ENCODE measurements at regions not wholly inside any gene's neighbourhood (a gene's known extent, or its start where the extent isn't known, plus 50 kb on each side); places are given as distances from the start of the nearest gene placed in this dataset.

- H3K9me3 ChIP-seq, result no peaks in the 10 kb centered on the region
- no peaks in the 10 kb centered on the region for H3K36me3 ChIP-seq
- TF ChIP-seq CTCF (IDR thresholded peaks at IDR 0.05; ENCODE audit: low read depth, low read length), result no peak
- 0 out of 2 replicates have a peak, but pooled peaks cover 3% of the 10 kb centered on the region for H3K27me3 ChIP-seq
- no peak overlapping the region for H3K4me3 ChIP-seq (ENCODE audit: low read depth, low read length)
- DNase-seq, result no peak
- peaks cover 4% of the 10 kb centered on the region; the same call in 1 of the 2 replicates for H3K4me1 ChIP-seq
Measured at GRCh38 chr11:11782532-11783110, 59.2 kb upstream of the USP47 start.

- Histone ChIP-seq H3K9me3 (no peaks in the 10 kb centered on the region), H3K27me3 (0 out of 2 replicates have a peak, but pooled peaks cover 3% of the 10 kb centered on the region), H3K4me3 (ENCODE audit: low read depth, low read length) (no peak overlapping the region), H3K36me3 (no peaks in the 10 kb centered on the region), H3K4me1 (no peaks in the 10 kb centered on the region)
- TF ChIP-seq CTCF (IDR thresholded peaks at IDR 0.05; ENCODE audit: low read depth, low read length), result no peak
- no peak for DNase-seq
Measured at GRCh38 chr11:11780858-11781257, 60.9 kb upstream of the USP47 start.

- Histone ChIP-seq H3K27me3 (0 out of 2 replicates have a peak, but pooled peaks cover 3% of the 10 kb centered on the region), H3K4me3 (ENCODE audit: low read depth, low read length) (no peak overlapping the region), H3K36me3 (no peaks in the 10 kb centered on the region), H3K9me3 (no peaks in the 10 kb centered on the region), H3K4me1 (no peaks in the 10 kb centered on the region)
- DNase-seq, result no peak
- TF ChIP-seq CTCF (IDR thresholded peaks at IDR 0.05; ENCODE audit: low read depth, low read length), result no peak
Measured at GRCh38 chr11:11779975-11780374, 61.8 kb upstream of the USP47 start.

- H3K4me1 ChIP-seq, result no peaks in the 10 kb centered on the region
- H3K36me3 ChIP-seq, result no peaks in the 10 kb centered on the region
- 0 out of 2 replicates have a peak, but pooled peaks cover 3% of the 10 kb centered on the region for H3K27me3 ChIP-seq
- no peak for TF ChIP-seq CTCF (IDR thresholded peaks at IDR 0.05; ENCODE audit: low read depth, low read length)
- DNase-seq, result no peak
- no peak overlapping the region for H3K4me3 ChIP-seq (ENCODE audit: low read depth, low read length)
- H3K9me3 ChIP-seq, result no peaks in the 10 kb centered on the region
Measured at GRCh38 chr11:11777897-11778296, 63.9 kb upstream of the USP47 start.

- H3K9me3 ChIP-seq, result no peaks in the 10 kb centered on the region
- no peak for TF ChIP-seq CTCF (IDR thresholded peaks at IDR 0.05; ENCODE audit: low read depth, low read length)
- no peak for DNase-seq
- no peaks in the 10 kb centered on the region for H3K36me3 ChIP-seq
- no peaks in the 10 kb centered on the region for H3K4me1 ChIP-seq
- H3K27me3 ChIP-seq, result 0 out of 2 replicates have a peak, but pooled peaks cover 3% of the 10 kb centered on the region
- H3K4me3 ChIP-seq (ENCODE audit: low read depth, low read length), result no peak overlapping the region
Measured at GRCh38 chr11:11776714-11777113, 65.1 kb upstream of the USP47 start.

GRCh38 chr11:11774928-11775327 lies 66.8 kb upstream of the USP47 start:
- Histone ChIP-seq H3K27me3 (0 out of 2 replicates have a peak, but pooled peaks cover 3% of the 10 kb centered on the region), H3K4me3 (ENCODE audit: low read depth, low read length) (no peak overlapping the region), H3K9me3 (no peaks in the 10 kb centered on the region), H3K36me3 (no peaks in the 10 kb centered on the region), H3K4me1 (no peaks in the 10 kb centered on the region)
- TF ChIP-seq CTCF (IDR thresholded peaks at IDR 0.05; ENCODE audit: low read depth, low read length), result no peak
- no peak for DNase-seq

All from BE2C (cell line).